ENCODE measurements at regions not wholly inside any gene's neighbourhood (a gene's known extent, or its start where the extent isn't known, plus 50 kb on each side); places are given as distances from the start of the nearest gene placed in this dataset.

DNA sequence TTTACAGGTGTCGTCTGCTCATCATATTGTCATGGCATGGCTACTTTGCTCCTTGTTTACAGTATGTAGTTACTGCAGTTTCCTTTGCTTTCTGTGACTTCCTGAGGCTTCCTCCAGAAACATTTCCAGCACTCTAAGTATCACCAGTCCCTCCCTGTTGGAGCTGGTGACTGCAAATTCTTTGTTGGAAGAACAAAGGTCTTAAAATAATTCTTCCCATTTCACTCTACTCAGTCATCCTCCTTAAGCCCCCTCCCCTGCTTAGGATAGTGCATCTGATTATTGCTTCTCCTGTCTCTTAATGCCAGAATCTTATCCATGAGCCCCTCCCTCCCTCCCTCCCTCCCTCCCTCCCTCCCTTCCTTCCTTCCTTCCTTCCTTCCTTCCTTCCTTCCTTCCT lies 72.0 kb downstream of the C3orf38 start:
- TF ChIP-seq CTCF (IDR thresholded peaks at IDR 0.05): no peak
- no peak for TF ChIP-seq POLR2A (IDR thresholded peaks at IDR 0.05)

Measured in transverse colon (tissue), 3 donors.